ENCODE measurements at regions not wholly inside any gene's neighbourhood (a gene's known extent, or its start where the extent isn't known, plus 50 kb on each side); places are given as distances from the start of the nearest gene placed in this dataset.

DNA sequence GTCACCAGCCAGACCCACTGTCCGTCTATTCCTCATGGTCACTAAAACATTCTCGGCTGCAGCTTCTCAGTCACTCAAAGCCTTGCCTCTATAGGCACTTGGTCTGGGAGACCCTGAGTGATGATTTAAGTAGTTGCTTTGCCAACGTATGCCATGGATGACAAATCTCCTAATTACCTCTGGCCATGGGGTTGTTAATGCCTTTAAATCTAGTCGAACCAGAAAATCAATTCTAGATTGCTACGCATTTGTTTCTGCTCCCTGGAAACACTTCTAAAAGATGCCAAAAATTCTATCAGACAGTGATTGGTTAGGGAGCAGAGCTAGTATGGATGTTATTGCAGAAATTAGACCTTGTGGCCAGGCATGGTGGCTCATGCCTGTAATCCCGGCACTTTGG, 57.0 kb upstream of the RTL6 start:
- Histone ChIP-seq H3K27ac (ENCODE audit: control insufficient read depth, insufficient read depth) (no peak overlapping the region), H3K4me2 (ENCODE audit: control insufficient read depth, insufficient read depth) (no peak overlapping the region), H3K4me3 (no peak overlapping the region), H4K20me1 (ENCODE audit: control insufficient read depth, insufficient read depth) (no peaks in the 10 kb centered on the region), H3K79me2 (ENCODE audit: control insufficient read depth, insufficient read depth, low read length) (no peaks in the 10 kb centered on the region), H3K36me3 (ENCODE audit: control insufficient read depth in 2 of 2, insufficient read depth in 2 of 2, low read length in 1 of 2) (no peaks in the 10 kb centered on the region), H3K27me3 (replicated peaks in 1 of 2; ENCODE audit: control insufficient read depth in 2 of 2, insufficient read depth in 2 of 2, low read length in 1 of 2) (no peaks in the 10 kb centered on the region), H3K9ac (ENCODE audit: control insufficient read depth, insufficient read depth, low read length) (no peak overlapping the region), H3K4me1 (ENCODE audit: control insufficient read depth, insufficient read depth, low read length) (no peaks in the 10 kb centered on the region), H3K9me3 (replicated peaks; ENCODE audit: control insufficient read depth, insufficient read depth, low read length) (no peaks in the 10 kb centered on the region), H2AFZ (ENCODE audit: control insufficient read depth, low read depth, low read length) (no peak overlapping the region)
- RAD21 ChIA-PET (ENCODE audit: unreplicated experiment): interaction anchor here (0.6 kb wide), 1 partner anchor 743 kb away, joined by 3 read pairs; the partner anchor contains the start of gene EFCAB6
- intact Hi-C loops (cut with micrococcal nuclease; ENCODE audit: unreplicated experiment) (no loop called here), in situ Hi-C loops (cut with MboI) (no loop called here)
- 30% methylated on average over 6 of the region's 6 CpGs for WGBS (ENCODE audit: insufficient coverage, insufficient replicate concordance, low lambda C conversion rate, missing lambda C conversion rate)
- TF ChIP-seq CREB1 (IDR thresholded peaks at IDR 0.05; ENCODE audit: low read depth) (no peak), ZNF384 (IDR thresholded peaks at IDR 0.05; ENCODE audit: borderline replicate concordance, low read depth, low read length) (no peak), FOS (IDR thresholded peaks at IDR 0.05; ENCODE audit: borderline replicate concordance, extremely low read depth, insufficient read length) (no peak), ESRRA (IDR thresholded peaks at IDR 0.05; ENCODE audit: low read length) (no peak), TCF12 (IDR thresholded peaks at IDR 0.05; ENCODE audit: low read depth, low read length) (no peak), MEF2A (IDR thresholded peaks at IDR 0.05; ENCODE audit: insufficient read depth, low read depth, low read length) (no peak), NFYB (IDR thresholded peaks at IDR 0.05; ENCODE audit: insufficient read depth, low read depth, low read length) (no peak), GATAD2B (conservative IDR thresholded peaks at IDR 0.05; ENCODE audit: low read depth) (no peak), HDGF (IDR thresholded peaks at IDR 0.05) (no peak), SIN3A (IDR thresholded peaks at IDR 0.05; ENCODE audit: low read depth, low read length) (no peak), ZZZ3 (IDR thresholded peaks at IDR 0.05; ENCODE audit: control insufficient read depth, insufficient read length, low read depth) (no peak), MTA3 (IDR thresholded peaks at IDR 0.05; ENCODE audit: borderline replicate concordance, low read length) (no peak), YBX1 (IDR thresholded peaks at IDR 0.05) (no peak), RELA (IDR thresholded peaks at IDR 0.05; ENCODE audit: borderline replicate concordance, partially characterized antibody) (no peak), CBX5 (IDR thresholded peaks at IDR 0.05; ENCODE audit: low read depth) (no peak), IKZF1 (conservative IDR thresholded peaks at IDR 0.05) (no peak)
- TF ChIP-seq, protein P1, sequence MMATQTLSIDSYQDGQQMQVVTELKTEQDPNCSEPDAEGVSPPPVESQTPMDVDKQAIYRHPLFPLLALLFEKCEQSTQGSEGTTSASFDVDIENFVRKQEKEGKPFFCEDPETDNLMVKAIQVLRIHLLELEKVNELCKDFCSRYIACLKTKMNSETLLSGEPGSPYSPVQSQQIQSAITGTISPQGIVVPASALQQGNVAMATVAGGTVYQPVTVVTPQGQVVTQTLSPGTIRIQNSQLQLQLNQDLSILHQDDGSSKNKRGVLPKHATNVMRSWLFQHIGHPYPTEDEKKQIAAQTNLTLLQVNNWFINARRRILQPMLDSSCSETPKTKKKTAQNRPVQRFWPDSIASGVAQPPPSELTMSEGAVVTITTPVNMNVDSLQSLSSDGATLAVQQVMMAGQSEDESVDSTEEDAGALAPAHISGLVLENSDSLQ (IDR thresholded peaks at IDR 0.05): no peak
- no TSS peak for BruUV-seq (replicated peaks)
- ATAC-seq (no peak), DNase-seq (ENCODE audit: low read depth, low spot score) (no peak), FAIRE-seq (no peak)
- CTCF ChIA-PET: no interaction called here
- POLR2A ChIA-PET: no interaction called here
- SMC1A ChIA-PET (ENCODE audit: uncharacterized antibody, unreplicated experiment): no interaction called here
